A673 (cell line): ENCODE measurements at regions not wholly inside any gene's neighbourhood (a gene's known extent, or its start where the extent isn't known, plus 50 kb on each side); places are given as distances from the start of the nearest gene placed in this dataset.

Experiments used
- EZH2 ChIP-seq: fragments of 200-600 bp; sonication (generic); IDR thresholded peaks from 2 replicates; pipeline ENCODE4 v1.6.1; 2017; ENCODE audit warnings: borderline replicate concordance, low read depth, mild to moderate bottlenecking, mixed read lengths, antibody characterized with exemption, low read length; ENCODE audit not compliant: poor library complexity, severe bottlenecking
- TF ChIP-seq, protein P1 (sequence below): fragments of 300-800, 200-600 bp; sonication (generic); conservative IDR thresholded peaks from 2 replicates; pipeline ENCODE4 v1.5.1; 2017; ENCODE audit warnings: low read depth, mild to moderate bottlenecking, antibody characterized with exemption, low read length, moderate library complexity, mixed read lengths

DNA sequence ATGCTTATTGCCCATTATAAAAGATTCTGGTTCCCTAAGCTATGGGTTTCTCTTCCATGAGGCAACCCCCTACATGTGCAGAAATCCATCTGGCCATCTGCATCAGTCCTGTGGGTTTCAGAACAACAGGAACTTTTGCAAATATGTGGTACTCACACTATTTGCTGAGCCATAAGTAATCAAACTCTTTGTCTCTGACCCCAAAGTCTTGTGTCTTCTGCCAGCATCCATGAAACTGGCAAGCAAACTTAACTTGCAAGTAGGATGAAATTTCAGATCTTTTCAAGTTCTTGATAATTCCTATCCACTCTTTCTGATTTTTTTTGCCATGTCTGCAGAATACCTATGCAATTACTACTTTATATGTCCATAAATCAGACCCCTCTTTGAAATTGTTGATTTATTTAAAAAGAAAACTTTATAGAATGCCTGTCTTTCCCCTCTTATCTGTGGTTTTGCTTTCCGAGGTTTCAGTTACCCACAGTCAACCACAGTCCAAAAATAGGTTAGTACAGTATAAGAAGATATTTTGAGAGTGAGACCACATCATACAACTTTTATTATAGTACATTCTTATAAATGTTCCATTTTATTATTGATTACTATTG is 158.4 kb upstream of the IRX3 start:
- no peak for TF ChIP-seq EZH2
- TF ChIP-seq, protein P1, sequence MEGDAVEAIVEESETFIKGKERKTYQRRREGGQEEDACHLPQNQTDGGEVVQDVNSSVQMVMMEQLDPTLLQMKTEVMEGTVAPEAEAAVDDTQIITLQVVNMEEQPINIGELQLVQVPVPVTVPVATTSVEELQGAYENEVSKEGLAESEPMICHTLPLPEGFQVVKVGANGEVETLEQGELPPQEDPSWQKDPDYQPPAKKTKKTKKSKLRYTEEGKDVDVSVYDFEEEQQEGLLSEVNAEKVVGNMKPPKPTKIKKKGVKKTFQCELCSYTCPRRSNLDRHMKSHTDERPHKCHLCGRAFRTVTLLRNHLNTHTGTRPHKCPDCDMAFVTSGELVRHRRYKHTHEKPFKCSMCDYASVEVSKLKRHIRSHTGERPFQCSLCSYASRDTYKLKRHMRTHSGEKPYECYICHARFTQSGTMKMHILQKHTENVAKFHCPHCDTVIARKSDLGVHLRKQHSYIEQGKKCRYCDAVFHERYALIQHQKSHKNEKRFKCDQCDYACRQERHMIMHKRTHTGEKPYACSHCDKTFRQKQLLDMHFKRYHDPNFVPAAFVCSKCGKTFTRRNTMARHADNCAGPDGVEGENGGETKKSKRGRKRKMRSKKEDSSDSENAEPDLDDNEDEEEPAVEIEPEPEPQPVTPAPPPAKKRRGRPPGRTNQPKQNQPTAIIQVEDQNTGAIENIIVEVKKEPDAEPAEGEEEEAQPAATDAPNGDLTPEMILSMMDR: no peak
